ENCODE measurements at regions not wholly inside any gene's neighbourhood (a gene's known extent, or its start where the extent isn't known, plus 50 kb on each side); places are given as distances from the start of the nearest gene placed in this dataset.

GRCh38 chr2:164079258-164079657 lies 343.4 kb upstream of the FIGN start:
- no peak for DNase-seq

DNA sequence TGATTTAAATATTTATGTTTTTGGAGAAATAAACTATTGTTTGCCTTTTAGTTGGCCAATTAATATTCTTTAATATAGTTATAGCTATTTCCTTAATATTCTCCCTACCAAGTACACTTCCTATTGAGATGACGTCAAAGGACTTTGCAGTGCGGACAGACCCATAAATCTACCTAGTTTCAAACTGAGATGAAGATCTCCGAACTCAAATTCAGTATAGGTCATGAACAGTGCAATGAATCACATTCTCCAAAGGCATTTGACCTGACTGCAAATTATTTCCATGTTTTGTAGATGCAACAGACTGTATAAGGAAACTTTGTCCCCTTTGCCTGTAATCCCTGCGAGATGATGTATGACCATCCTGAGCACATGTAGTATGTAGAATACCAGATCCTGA lies 342.6 kb upstream of the FIGN start:
- no peak for DNase-seq

DNA sequence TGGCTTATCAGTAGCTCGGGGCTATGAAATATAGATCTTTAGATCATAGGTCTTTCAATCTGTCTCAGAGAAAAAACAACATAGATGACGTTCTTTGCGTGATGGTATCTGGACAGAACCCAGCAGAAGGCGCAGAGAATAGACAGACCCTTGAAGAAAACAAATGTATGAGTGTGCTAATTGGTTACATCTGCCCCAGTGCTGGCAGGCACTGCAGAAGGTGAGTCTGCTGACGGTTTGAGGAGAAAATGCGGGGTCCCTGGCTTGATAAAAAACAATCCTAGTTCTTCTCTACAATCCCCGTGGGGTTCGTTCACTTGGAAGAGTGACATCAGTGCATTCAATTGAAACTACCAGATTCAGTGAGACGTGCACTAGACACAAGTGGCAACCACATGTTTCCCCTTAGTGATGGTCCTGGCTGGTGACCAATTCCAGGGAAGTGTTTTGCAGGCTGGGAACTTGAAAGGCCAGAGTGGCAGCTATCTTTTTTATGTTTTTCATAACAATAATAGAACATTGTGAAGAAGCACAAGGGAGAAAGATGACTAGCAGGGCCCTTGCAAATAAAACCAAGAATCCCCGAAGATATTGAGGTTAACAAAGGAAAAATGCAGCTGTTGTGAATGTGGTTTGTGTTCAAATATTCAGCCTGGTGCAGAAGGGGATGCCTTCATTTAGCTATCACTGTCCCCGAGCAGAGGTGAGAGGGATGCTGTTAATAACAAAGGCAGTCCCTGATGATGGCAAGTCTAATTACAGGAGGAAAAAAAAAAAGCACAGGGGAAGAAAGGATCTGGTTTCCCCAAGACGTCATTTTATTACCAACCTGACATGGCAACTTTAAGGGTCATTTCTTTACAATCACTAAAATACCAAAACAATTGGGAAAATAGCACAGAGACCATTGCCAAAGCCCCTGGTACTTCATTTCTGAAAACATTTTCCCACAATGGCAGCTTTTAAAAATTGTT lies 337.6 kb upstream of the FIGN start:
- no peak for DNase-seq

GRCh38 chr2:164069540-164069939 lies 333.7 kb upstream of the FIGN start:
- DNase-seq, result no peak

DNA sequence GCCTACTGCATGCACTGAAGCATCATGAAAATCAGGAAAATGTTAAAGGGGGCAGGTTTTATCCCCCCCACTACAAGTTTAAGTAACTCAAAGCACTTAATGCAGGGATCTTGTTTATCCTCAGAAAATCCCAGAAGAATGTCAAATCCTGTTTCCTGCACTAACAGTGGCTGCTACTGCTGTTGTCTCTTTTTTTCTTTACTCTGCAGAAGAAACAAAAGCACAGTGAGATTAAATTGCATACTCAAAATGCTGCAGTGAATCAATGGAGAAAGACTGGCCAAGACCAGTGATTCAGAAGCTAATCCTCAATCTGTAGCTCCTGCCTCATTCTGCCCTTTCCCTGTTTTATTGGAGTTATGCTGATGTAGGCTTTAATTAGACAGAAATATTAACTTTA lies 332.3 kb upstream of the FIGN start:
- no peak for DNase-seq

DNA sequence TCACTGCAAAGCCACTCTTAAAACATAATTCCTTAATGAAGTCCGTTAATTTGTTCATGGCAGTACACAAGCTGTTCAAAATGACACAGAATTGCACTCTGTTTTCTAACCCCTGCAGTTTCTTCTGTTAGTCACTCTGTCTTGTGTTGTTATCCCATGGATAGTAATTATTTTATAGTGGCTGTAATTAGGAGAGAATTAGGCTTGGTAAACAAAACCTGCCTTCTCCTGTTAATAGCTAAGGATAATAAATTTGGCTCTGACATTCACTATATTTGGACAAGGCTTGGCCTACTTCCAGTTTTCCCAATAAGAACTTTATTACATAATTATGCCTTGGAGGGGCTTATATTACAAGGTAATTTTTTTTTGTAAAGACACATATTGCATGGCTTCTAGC lies 330.3 kb upstream of the FIGN start:
- no peak for DNase-seq

DNA sequence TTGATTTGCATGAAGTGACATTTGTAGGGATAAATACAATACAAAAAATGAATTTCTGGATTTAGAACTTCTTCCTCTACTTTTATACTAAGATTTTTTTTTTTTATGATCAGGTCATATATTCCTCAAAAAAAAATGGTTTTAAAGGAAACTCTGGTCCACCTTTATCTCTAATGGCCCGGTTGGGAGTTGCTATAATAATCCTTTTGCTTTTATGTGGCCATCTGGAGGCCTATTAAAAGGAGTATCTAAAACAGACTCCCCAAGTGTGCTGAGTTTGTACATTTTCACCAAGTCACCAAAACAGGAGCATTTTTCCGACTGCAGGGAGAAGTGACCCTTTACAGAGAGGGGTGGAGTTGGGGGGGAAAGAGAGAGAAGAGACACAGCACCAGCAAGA lies 329.2 kb upstream of the FIGN start:
- no peak for DNase-seq

DNA sequence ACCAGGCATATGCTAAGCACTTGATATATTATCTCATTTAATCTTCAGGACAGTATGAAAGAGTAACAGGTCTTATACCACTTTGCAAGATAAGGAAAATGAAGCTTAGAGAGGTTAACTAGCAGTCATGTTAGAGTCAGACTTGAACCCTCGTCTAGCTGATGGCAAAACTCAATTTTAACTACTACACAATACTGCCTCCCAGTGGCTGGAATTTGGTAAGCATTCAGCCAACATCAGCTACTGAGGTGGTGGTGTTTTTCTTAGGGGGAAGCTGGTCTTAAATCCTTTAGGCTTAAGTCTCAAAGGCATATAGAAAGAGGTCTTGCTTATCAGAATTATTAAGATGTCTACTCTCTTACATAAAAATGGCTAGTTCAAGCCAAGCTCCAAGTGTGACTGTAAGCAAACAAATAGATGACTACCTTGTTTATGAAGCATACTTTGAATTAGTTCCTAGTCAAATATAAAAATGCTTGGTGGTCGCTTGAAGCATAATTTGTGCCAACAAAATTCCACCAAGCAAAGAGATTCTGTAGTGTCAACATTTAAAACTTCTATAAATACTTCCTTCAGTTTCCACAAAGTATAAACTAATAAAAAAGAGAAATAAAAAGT lies 325.4 kb upstream of the FIGN start:
- peak; percentile 22 for DNase-seq

DNA sequence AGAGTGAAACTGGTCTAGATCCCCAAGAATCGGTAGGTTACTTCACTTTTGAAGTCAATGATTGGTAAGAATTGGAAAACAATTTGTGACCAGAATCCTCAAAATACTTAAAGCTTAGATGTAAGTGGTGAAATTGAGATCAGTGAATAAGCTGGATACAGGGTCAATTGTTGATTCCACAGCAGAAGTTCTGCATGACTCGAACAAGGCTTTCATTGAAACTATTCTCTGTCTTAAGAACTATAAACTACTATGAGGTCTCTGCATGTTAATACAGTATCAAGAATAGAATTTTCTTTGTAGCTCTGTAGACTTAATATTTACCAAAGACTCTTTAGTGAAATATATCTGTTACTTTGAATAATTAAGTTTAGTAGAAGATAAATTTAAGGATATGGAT lies 324.2 kb upstream of the FIGN start:
- no peak for DNase-seq

DNA sequence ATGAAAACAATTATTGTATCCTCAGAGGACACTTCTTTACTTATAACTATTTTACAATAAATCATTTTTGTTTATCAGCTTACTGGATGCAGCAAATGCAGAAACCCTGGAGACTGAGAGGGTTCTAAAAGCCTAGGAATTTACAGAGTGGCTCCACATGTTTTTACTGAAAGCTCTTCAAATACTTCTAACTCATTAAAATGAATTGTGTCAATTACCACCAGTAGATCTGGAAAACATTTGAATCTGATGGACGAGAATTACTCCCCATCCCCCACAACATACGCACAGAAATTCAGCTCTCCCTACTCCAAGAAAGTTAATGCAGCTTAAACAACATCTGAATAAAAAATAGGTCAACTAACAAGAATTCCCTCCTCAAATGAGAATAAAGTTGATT lies 319.8 kb upstream of the FIGN start:
- no peak for DNase-seq

- DNase-seq, result no peak
Observed at GRCh38 chr2:164054651-164055050, 318.8 kb upstream of the FIGN start.

- no peak for DNase-seq
Observed at GRCh38 chr2:164053021-164053420, 317.2 kb upstream of the FIGN start.

GRCh38 chr2:164052006-164052405 lies 316.2 kb upstream of the FIGN start:
- DNase-seq, result no peak

DNA sequence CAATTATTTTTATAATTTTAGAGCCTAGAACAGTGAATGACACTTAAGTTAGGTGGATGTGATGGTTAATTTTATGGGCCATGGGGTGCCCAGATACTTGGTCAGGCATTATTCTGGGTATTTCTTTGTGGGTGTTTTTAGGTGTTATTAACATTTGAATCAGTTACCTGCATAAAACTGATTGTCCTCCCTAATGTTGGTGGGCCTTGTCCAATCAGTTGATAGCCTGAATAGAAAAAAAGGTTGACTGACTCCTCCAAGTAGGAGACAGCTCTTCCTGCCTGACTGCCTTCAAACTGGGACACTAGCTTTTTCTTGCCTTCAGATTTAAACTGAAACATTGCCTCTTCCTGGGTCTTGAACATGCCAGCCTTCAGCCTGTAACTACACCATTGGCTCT lies 312.9 kb upstream of the FIGN start:
- no peak for DNase-seq

- DNase-seq, result no peak
Observed at GRCh38 chr2:164046040-164046439, 310.2 kb upstream of the FIGN start.

GRCh38 chr2:164044622-164045021 lies 308.8 kb upstream of the FIGN start:
- DNase-seq, result no peak

DNA sequence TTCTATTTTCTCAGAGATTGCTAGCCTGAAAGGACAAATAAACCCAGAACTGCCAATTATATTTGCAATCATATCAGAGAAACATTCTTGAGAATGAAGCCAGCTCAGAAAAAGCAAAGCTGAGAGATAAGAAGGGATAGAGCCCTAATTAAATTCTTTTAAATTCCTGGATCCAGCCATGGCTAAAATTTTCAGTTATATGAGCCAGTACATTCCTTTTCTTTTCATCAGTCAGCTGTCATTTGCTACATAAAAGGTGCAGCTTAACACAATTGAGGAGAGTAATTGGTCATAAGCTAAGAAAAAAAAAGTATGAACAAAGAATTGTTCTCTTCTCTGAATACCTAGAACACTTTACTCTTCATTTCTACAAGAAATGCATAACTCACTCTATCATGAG lies 303.5 kb upstream of the FIGN start:
- DNase-seq, result no peak

GRCh38 chr2:164032995-164033394 lies 297.2 kb upstream of the FIGN start:
- no peak for DNase-seq

DNA sequence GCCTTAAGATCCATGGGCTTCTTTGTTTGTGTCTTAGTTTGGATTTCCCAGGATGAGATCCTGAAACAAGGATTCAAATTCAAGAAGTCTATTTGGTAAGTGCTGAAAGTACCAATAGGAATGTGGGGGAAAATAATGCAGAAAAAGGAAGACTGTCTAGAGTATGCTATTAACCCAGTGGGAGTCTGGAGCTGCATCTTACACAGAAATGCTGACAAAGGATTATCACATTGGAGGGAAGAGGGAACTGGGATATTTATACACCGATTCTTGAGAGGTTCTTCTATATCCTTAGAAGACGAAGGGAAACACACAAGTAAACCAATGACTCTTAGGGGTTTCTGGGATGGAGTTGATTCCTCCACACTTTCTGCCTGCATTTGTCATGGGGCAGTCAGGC lies 294.8 kb upstream of the FIGN start:
- DNase-seq, result no peak

GRCh38 chr2:164028814-164029534 lies 293.2 kb upstream of the FIGN start:
- DNase-seq, result no peak

GRCh38 chr2:164024396-164024795 lies 288.6 kb upstream of the FIGN start:
- DNase-seq, result no peak

- DNase-seq, result no peak
Observed at GRCh38 chr2:164023896-164024295, 288.1 kb upstream of the FIGN start.

DNA sequence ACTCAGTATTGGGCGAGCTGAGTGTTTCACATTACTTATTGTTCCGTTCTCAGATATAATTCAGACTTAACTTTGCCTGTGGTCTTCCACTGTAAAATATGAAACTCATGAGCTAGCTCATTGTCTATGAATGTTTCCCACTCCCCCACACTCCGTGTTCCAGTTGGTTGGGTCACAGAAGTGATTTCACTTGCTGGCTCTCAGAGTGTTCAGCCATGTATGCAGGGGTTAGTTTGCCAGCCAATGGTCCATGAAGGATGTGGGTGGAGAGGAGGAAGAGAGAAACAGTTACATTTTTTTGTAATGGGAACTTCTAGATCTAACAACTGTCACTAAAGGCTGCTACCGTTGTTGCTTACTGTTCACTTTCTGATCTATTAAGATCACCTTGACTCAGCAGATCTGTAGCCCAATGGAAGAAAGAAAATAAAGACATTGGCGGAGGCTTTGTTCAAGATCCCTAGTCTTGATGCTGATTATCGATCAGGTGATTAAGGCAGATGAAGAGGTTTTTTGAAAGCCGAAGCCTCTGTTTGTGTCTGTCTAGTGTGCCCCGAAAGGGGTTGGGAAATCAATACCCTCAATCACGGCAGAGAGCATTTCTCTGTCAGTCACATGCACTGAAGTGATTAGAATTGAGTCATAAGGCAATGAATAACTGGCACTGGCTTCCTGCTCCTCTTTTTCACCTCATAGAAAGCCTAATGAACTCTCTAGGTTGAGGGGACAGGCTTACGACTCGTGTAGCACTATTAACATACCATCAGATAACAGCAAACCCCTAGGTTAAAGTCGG lies 279.7 kb upstream of the FIGN start:
- no peak for DNase-seq

Data from activated CD4-positive, alpha-beta T cell treated with anti-CD3 and anti-CD28 coated beads, Interleukin-2, Interleukin-6, amounts not matched to agents 100 ng/mL and 50 ng/mL, durations not matched to agents 16 hours and 8 hours (primary cell).